NCI-H526 treated with DMSO at 0.1 percent for 48 hours (cell line): ENCODE measurements at regions not wholly inside any gene's neighbourhood (a gene's known extent, or its start where the extent isn't known, plus 50 kb on each side); places are given as distances from the start of the nearest gene placed in this dataset.
"Not testable (repeated sequence)": the region's sequence is repeated elsewhere in the genome, so short reads cannot be mapped to it uniquely, and the experiment has no call there.

Experiments used
- DNase-seq: peaks from one replicate; lab custom pipeline; 2025; lab: John Stamatoyannopoulos, UW

- no peak for DNase-seq
Observed at GRCh38 chr2:134021830-134022524, 231.9 kb upstream of the MGAT5 start.

- no peak for DNase-seq
Observed at GRCh38 chr2:134023854-134024253, 230.0 kb upstream of the MGAT5 start.

DNA sequence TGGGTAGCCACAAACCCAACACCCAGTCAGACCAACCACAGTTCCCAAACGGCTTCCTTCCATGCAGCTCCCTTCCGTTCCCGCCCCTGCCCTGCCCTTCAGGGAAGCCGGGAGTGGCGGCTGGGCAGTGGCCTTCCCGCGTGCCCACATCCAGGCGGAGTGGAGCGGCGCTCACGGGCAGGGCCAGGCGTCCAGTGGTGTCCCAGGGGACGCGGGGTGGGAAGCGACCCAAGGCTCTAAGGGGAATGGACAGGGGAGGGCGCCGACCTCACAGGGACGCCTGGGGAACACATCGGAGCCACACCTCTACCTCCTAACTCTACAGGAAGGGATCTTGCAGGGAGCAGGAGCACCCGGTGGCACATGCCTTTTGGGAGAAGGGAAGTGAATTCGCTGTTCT is 225.9 kb upstream of the MGAT5 start:
- DNase-seq = no peak

DNA sequence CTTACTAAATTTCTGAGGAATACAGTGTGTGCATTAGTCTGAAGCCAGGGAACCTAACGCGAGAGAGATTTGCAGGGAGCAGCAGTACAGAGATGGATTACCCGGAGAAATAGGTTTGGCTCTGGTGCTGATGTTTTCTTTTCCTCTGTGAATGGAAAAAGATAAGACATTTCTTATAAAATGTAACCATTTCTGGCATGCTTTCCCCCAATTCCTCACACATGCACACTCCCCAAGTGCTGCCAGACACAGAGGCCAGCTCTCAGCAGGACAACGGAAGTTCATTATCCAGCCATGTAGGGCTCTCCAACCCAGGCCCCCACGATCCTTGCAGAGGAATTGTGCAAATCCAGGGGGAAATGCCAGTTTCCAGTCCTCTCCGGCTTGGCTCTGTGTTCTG is 224.5 kb upstream of the MGAT5 start:
- no peak for DNase-seq

- DNase-seq = no peak
Observed at GRCh38 chr2:134031539-134031938, 222.3 kb upstream of the MGAT5 start.

- DNase-seq = no peak
Observed at GRCh38 chr2:134035605-134036370, 218.1 kb upstream of the MGAT5 start.

DNA sequence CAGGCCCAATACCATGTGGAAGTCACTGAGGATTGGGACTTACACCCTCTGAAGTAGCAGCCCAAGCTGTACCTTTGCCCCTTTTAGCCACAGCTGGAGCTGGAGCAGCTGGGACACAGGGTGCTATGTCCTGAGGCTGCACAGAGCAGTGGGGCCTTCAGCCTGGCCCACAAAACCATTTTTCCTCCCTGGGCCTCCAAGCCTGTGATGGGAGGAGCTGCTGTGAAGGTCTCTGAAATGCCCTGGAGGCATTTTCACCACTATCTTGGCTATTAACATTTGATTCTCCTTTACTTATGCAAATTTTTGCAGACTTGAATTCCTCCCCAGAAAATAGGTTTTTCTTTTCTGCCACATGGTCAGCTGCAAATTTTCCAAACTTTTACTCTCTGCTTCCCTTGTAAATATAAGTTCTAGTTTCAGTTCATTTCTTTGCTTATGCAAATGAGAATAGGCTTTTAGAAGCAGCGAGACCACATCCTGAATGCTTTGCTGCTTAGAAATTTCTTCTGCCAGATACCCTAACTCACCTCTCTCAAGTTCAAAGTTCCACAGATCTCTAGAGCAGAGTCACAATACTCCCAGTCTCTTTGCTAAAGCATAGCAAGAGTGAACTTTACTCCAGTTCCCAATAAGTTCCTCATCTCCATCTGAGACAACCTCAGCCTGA is 213.8 kb upstream of the MGAT5 start:
- DNase-seq = no peak

DNA sequence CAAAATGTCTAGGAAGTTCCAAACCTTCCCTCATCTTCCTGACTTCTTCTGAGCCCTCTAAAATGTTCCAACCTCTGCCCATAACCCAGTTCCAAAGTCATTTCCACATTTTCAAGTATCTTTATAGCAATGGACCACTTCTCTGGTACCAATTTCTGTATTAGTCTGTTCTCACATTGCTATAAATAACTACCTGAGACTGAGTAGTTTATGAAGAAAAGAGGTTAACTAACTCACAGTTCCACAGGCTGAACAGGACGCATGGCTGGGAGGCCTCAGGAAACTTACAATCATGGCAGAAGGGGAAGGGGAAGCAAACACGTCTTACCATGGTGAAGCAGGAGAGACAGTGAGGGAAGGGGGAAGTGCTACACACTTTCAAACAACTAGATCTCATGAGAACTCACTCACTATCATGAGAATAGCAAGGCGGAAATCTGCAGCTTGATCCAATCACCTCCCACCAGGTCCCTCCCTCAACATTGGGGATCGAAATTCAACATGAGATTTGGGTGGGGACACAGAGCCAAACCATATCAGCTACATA is 213.2 kb upstream of the MGAT5 start:
- not testable (repeated sequence) for DNase-seq

- DNase-seq = no peak
Observed at GRCh38 chr2:134041877-134042276, 212.0 kb upstream of the MGAT5 start.

- not testable (repeated sequence) for DNase-seq
Observed at GRCh38 chr2:134043028-134043427, 210.8 kb upstream of the MGAT5 start.

- no peak for DNase-seq
Observed at GRCh38 chr2:134052173-134052572, 201.7 kb upstream of the MGAT5 start.

- no peak for DNase-seq
Observed at GRCh38 chr2:134056173-134056572, 197.7 kb upstream of the MGAT5 start.

GRCh38 chr2:134061066-134061465 is 192.8 kb upstream of the MGAT5 start:
- DNase-seq = not testable (repeated sequence)

DNA sequence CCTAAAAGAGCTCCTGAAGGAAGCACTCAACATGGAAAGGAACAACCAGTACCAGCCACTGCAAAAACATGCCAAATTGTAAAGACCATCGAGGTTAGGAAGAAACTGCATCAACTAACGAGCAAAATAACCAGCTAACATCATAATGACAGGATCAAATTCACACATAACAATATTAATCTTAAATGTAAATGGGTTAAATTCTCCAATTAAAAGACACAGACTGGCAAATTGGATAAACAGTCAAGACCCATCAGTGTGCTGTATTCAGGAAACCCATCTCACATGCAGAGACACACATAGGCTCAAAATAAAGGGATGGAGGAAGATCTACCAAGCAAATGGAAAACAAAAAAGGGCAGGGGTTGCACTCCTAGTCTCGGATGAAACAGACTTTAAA is 191.6 kb upstream of the MGAT5 start:
- DNase-seq = not testable (repeated sequence)

DNA sequence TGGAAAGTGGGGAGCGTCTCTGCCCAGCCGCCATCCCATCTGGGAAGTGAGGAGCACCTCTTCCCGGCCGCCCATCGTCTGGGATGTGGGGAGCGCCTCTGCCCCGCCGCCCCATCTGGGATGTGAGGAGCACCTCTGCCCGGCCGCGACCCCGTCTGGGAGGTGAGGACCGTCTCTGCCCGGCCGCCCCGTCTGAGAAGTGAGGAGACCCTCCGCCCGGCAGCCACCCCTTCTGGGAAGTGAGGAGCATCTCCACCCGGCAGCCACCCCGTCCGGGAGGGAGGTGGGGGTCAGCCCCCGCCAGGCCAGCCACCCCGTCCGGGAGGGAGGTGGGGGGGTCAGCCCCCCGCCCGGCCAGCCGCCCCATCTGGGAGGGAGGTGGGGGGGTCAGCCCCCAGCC is 190.0 kb upstream of the MGAT5 start:
- not testable (repeated sequence) for DNase-seq

DNA sequence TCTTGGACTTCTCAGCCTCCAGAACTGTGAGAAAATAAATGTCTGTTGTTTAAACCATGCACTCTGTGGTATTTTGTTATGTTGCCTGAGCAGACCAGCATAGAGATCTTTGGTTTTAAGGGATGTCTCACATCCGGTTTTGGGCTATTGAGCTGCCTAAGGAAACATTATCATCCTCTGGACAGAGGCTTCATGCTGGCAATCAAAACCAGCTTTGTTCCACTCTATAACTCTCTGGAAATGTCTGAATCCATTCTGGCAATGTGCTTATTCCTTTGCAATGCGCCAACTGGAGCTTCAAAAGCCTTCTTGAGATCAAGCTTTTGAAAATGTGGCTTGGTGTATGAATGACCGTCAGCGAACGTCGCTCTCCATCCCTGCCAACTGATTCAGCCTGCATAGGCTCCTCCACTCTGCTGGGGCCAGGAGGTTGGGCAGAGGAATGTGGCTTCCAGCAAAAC is 183.6 kb upstream of the MGAT5 start:
- no peak for DNase-seq

- DNase-seq = no peak
Observed at GRCh38 chr2:134072341-134072740, 181.5 kb upstream of the MGAT5 start.

DNA sequence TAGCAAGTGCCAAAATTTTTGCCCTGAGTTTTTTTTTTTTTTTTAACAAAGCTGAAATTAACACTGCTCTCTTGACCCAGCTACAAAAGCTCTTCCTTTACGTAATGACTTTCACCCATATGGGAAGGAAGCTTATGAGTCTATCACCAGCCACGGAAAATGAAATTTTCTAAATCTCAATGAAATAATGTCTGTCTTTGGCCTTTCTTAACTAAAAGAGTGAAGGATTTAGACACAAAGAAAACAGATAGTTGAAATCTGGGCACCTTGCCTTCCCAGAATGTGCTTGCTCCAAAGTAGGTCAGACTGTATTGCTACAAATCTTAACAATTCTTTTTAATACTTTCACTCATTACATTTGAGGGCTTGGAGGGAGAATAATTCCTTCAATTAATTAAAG is 180.8 kb upstream of the MGAT5 start:
- DNase-seq = no peak

- no peak for DNase-seq
Observed at GRCh38 chr2:134074619-134075018, 179.3 kb upstream of the MGAT5 start.

- DNase-seq = no peak
Observed at GRCh38 chr2:134075204-134075603, 178.7 kb upstream of the MGAT5 start.

- DNase-seq = no peak
Observed at GRCh38 chr2:134078354-134078753, 175.5 kb upstream of the MGAT5 start.

DNA sequence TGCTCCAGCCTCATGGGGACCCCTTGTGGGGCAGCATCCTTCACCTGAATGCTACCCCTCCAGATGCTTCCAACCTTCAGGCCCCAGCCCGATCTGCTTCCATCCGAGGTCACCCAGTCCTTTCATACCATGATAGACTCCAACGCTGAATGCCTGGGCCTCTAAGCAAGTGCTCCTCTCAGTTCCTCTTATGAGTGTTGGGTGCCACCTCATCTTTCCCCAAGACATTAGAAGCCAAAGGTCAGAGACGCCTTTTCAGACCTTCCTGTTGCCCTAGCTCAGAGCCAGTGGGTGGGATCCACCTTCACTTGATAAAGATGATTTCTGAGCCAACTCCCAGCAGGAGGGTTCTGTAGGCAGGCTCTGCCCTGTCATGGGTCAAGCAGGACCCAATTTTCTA is 174.5 kb upstream of the MGAT5 start:
- no peak for DNase-seq
